BLaER1 (cell line): ENCODE measurements at regions not wholly inside any gene's neighbourhood (a gene's known extent, or its start where the extent isn't known, plus 50 kb on each side); places are given as distances from the start of the nearest gene placed in this dataset.
"Not testable (repeated sequence)": the region's sequence is repeated elsewhere in the genome, so short reads cannot be mapped to it uniquely, and the experiment has no call there.

Experiments
- H3K27ac ChIP-seq: shearing (Covaris generic); formaldehyde crosslinking; 2 replicates; pipeline ENCODE4 v1.8.1; 2022
- H3K27me3 ChIP-seq: shearing (Covaris generic); formaldehyde crosslinking; 2 replicates; pipeline ENCODE4 v1.8.1; 2022
- H3K36me3 ChIP-seq: shearing (Covaris generic); formaldehyde crosslinking; 2 replicates; pipeline ENCODE4 v1.8.1; 2022
- H3K4me1 ChIP-seq: shearing (Covaris generic); formaldehyde crosslinking; 2 replicates; pipeline ENCODE4 v1.8.1; 2022
- H3K4me2 ChIP-seq: shearing (Covaris generic); formaldehyde crosslinking; 2 replicates; pipeline ENCODE4 v1.8.1; 2022
- H3K4me3 ChIP-seq: shearing (Covaris generic); formaldehyde crosslinking; 2 replicates; pipeline ENCODE4 v1.8.1; 2022
- H3K9ac ChIP-seq: shearing (Covaris generic); formaldehyde crosslinking; 2 replicates; pipeline ENCODE4 v1.8.1; 2022
- H3K9me3 ChIP-seq: shearing (Covaris generic); formaldehyde crosslinking; 2 replicates; pipeline ENCODE4 v1.8.1; 2022
- H4K20me1 ChIP-seq: shearing (Covaris generic); formaldehyde crosslinking; 2 replicates; pipeline ENCODE4 v1.8.1; 2022
- Cebpa-rat ChIP-seq: shearing (Covaris generic); IDR thresholded peaks from 2 replicates; pipeline ENCODE4 v1.8.1; 2022

DNA sequence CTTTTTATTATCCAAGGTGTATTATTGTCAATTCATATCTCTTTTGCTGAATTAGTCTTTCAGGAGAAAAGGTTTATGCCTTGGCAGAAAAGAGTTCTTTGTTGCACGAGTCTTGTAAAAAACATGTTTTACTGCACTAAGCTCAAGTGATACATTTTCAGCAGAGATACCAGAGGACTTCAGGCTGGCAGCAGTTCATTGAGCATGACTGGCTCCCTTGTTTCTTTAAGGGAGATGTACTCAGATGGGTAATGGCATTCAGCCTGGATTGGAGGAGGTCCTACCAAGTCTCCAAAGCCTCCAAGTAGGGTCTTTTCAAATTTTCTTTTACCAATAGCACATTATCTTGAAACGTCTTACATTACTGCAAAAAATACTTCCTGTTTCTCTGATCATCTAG is 400.1 kb downstream of the NSUN3 start:
- H3K4me3 ChIP-seq: no peak overlapping the region
- no peaks in the 10 kb centered on the region for H3K36me3 ChIP-seq
- H3K4me2 ChIP-seq: no peak overlapping the region
- H3K4me1 ChIP-seq: 0 out of 2 replicates have a peak, but pooled peaks cover under 1% of the 10 kb centered on the region
- no peaks in the 10 kb centered on the region for H3K9me3 ChIP-seq
- no peak for TF ChIP-seq Cebpa-rat
- H3K9ac ChIP-seq: no peak overlapping the region
- no peaks in the 10 kb centered on the region for H3K27me3 ChIP-seq
- no peak overlapping the region for H3K27ac ChIP-seq
- H4K20me1 ChIP-seq: no peaks in the 10 kb centered on the region

DNA sequence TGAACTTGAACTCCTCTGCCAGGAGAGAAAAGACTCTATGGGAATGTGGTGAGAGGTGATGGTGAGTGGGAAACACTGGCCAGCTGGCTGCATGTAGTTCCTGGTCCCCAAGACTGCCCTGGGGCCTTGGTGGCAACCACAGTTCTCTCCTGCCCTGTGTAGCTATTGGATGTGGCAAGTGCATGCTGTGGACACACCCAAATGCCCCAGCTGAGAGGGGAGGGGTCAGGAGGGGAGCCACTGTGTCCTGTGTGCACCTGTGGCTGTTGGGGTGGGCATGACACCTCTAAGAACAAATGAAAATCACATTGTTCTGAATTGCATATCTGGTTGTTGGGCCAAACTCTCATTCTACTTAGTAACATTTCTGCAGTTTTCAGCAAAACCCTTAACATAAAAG is 409.6 kb downstream of the NSUN3 start:
- 0 out of 2 replicates have a peak, but pooled peaks cover 7% of the 10 kb centered on the region for H3K4me1 ChIP-seq
- H3K27ac ChIP-seq: no peak overlapping the region
- H3K4me3 ChIP-seq: no peak overlapping the region
- peaks cover 39% of the 10 kb centered on the region for H3K9me3 ChIP-seq
- H3K4me2 ChIP-seq: no peak overlapping the region
- H3K36me3 ChIP-seq: no peaks in the 10 kb centered on the region
- no peaks in the 10 kb centered on the region for H3K27me3 ChIP-seq
- no peaks in the 10 kb centered on the region for H4K20me1 ChIP-seq
- no peak for TF ChIP-seq Cebpa-rat
- H3K9ac ChIP-seq: no peak overlapping the region

DNA sequence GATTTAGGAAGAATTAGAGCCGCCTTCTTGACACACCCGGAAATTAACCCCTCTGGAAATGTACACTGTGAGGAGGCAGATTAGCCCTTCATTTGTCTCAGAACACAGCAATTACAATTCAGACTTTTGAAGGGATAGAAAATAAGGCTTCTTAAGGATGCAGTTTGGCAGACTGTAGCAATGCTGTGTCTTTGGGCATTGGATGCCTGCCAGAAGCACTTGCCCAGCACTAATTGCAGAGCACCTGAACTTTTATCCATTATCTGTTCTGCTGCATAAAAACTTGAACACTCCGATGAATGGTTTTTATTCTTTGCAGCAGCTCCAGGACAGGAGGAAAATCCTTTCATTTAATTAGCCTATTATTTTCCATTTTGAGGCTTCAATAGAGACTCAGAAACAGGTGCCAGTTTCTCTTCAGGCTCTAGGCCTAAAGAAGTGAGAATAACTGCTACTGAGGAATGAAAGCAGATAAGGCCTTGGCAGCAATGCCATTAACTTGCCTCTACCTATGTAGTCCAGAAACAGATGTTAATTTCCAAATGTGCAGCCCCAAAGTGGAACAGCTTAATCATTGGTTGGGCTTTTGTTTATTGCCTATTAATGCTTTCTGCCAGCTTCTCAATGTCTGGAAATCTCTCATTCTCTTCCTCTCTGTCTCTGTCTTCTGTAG is 418.5 kb downstream of the NSUN3 start:
- H3K27me3 ChIP-seq: no peaks in the 10 kb centered on the region
- no peak overlapping the region for H3K4me3 ChIP-seq
- H3K9me3 ChIP-seq: peaks cover 8% of the 10 kb centered on the region
- no peak overlapping the region for H3K27ac ChIP-seq
- H3K36me3 ChIP-seq: no peaks in the 10 kb centered on the region
- H3K4me1 ChIP-seq: no peaks in the 10 kb centered on the region
- H4K20me1 ChIP-seq: no peaks in the 10 kb centered on the region
- no peak overlapping the region for H3K9ac ChIP-seq
- no peak overlapping the region for H3K4me2 ChIP-seq
- no peak for TF ChIP-seq Cebpa-rat

DNA sequence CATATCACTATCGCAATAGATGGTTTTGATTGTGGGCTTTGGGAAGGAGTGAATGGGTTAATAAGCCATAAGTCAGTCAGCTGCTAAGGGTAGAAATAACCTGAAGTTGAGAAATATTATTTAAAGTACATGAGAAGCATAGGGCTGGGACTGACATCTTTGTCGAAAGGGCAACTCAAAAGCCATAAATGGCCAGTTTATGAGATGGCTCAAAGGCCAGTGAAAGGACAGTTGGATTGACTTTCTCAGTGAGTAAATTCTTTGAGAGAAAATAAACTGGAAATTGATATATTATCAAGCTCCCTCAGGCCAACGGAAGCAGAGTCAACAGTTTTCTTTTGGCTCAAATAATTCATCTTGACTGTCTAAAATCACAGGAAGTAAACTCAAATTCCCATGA is 419.8 kb downstream of the NSUN3 start:
- TF ChIP-seq Cebpa-rat: no peak
- no peaks in the 10 kb centered on the region for H3K27me3 ChIP-seq
- H3K27ac ChIP-seq: no peak overlapping the region
- H3K4me1 ChIP-seq: no peaks in the 10 kb centered on the region
- H4K20me1 ChIP-seq: no peaks in the 10 kb centered on the region
- no peaks in the 10 kb centered on the region for H3K9me3 ChIP-seq
- H3K4me3 ChIP-seq: no peak overlapping the region
- no peaks in the 10 kb centered on the region for H3K36me3 ChIP-seq
- no peak overlapping the region for H3K4me2 ChIP-seq
- H3K9ac ChIP-seq: no peak overlapping the region

DNA sequence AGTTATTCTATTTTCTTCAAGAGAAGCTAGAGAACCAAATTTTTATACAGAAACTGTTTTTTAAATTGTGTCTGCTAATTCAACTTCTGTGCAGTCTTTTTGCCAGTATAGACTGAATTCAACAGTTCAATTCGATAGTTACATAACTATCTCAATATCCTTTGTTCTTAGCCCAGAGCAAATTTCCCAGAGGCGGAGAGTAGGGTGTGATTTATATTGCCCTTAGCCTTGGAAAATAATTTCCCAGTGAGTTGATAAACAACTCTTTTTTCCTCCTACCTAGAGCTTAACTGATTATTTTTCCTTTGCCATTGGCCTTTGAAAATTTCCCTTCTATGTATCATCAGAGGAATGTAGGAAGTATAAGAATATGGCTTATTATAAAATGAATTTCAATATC is 420.5 kb downstream of the NSUN3 start:
- no peaks in the 10 kb centered on the region for H3K4me1 ChIP-seq
- no peaks in the 10 kb centered on the region for H3K9me3 ChIP-seq
- no peak overlapping the region for H3K9ac ChIP-seq
- H4K20me1 ChIP-seq: no peaks in the 10 kb centered on the region
- no peak overlapping the region for H3K27ac ChIP-seq
- H3K4me3 ChIP-seq: no peak overlapping the region
- no peak overlapping the region for H3K4me2 ChIP-seq
- no peak for TF ChIP-seq Cebpa-rat
- no peaks in the 10 kb centered on the region for H3K36me3 ChIP-seq
- no peaks in the 10 kb centered on the region for H3K27me3 ChIP-seq

DNA sequence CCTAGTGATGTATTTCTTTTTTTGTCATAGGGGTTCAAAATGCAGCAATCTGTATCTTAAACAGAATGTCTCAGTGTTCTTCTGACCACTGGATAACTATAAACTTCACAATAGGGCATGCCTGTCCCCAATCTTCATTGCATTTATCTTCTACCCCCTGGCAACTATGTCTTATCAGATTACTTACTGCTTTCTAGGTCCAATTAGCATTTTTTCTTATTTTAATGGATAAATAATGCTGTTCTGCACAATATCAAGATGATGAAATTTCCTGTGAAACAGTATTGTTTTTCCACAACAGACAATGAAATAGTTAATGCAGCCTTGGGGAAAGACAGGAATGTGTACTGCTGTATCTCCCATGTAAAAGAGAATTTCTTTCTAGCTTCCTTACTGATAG is 432.1 kb downstream of the NSUN3 start:
- TF ChIP-seq Cebpa-rat: no peak
- Histone ChIP-seq H3K4me1 (no peaks in the 10 kb centered on the region), H3K9me3 (no peaks in the 10 kb centered on the region), H4K20me1 (no peaks in the 10 kb centered on the region), H3K27ac (no peak overlapping the region), H3K4me3 (no peak overlapping the region), H3K9ac (no peak overlapping the region), H3K4me2 (no peak overlapping the region), H3K27me3 (no peaks in the 10 kb centered on the region), H3K36me3 (no peaks in the 10 kb centered on the region)

DNA sequence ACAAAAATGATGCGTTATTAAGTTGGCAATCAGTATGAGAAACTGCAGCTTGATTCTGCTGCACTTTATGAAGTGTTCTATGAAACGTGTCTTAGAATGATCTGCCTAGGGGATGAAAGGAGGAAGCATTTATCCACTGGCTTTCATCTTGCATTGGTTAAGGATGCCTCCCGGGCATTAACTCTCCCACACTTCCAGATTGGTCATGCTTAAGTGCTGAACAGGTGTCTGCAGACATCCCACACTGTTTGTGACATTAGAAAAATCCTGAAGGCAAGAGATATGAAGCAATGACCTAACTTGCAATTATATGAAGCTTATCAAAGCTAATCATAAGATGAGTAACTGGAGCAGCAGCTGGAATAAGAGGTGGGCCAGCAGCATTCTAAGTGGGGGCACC is 437.3 kb downstream of the NSUN3 start:
- Histone ChIP-seq H3K9me3 (peaks cover 12% of the 10 kb centered on the region), H3K4me1 (no peaks in the 10 kb centered on the region), H3K27ac (no peak overlapping the region), H3K9ac (no peak overlapping the region), H3K4me2 (no peak overlapping the region), H3K36me3 (no peaks in the 10 kb centered on the region), H4K20me1 (no peaks in the 10 kb centered on the region), H3K27me3 (no peaks in the 10 kb centered on the region; the same call in 1 of the 2 replicates), H3K4me3 (no peak overlapping the region)
- no peak for TF ChIP-seq Cebpa-rat

DNA sequence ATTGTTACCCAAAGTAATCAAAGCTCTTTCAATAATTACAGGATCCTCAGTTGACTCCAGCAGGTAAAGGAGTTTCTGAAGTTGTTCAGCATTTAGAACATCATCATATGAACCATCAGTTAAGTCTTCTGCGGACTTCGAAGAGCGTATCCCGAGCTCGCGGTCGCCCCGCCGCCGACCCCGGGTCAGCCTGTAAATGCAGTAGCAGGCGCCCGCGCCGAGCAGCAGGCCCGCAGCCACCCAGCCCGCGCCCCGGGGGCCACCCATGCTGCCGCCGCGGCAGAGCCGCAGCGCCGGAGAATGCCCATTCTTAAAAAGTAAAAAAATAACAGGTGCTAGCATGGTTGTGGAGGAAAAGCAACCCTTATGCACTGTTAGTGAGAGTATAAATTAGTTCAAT is 444.5 kb downstream of the NSUN3 start:
- H3K36me3 ChIP-seq, H3K4me2 ChIP-seq, H3K4me1 ChIP-seq, H3K4me3 ChIP-seq, H4K20me1 ChIP-seq, H3K27me3 ChIP-seq, H3K27ac ChIP-seq, H3K9ac ChIP-seq: not testable (repeated sequence)
- peaks cover 12% of the 10 kb centered on the region for H3K9me3 ChIP-seq

DNA sequence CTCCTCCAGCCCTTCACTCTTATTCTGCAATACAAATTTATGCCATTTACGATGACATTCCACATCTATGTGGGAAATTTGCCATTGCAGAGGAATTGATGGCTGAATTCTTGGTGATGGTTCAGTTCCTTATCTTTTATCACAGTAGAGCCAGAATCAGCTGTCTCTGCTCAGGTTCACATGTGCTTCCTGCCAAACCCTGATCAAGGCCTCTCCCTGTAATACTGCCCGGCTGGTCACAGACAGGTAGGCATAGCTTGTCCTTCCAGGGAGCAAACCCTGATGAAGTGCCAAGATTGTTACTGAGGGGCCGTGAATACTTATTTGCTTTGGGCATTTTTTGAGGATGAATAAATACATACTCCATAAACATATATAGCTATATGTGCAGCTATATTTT is 450.0 kb downstream of the NSUN3 start:
- Histone ChIP-seq H4K20me1 (no peaks in the 10 kb centered on the region), H3K36me3 (no peaks in the 10 kb centered on the region), H3K4me2 (no peak overlapping the region), H3K4me1 (peaks cover 12% of the 10 kb centered on the region), H3K27ac (no peak overlapping the region), H3K27me3 (no peaks in the 10 kb centered on the region), H3K9ac (no peak overlapping the region), H3K4me3 (no peak overlapping the region), H3K9me3 (no peaks in the 10 kb centered on the region)
- no peak for TF ChIP-seq Cebpa-rat

DNA sequence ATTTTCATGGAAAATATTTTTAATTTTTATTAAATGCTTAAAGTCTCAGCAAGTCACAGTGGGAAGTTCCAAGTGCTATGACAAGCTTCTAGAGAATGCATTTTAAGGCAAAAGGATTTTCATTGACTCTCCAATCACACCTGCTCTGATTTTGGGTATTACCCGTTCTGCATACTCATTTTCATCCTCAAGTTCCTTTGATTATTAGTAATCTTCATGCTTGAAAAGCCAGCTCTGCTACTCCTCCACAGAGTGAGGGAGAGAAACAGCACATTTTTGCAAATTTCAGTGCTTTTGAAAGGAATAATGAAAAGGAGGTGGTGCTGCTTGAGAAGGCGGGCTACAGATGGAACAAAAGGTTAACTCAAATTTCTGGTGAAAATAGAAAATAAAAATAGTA is 450.7 kb downstream of the NSUN3 start:
- no peak for TF ChIP-seq Cebpa-rat

DNA sequence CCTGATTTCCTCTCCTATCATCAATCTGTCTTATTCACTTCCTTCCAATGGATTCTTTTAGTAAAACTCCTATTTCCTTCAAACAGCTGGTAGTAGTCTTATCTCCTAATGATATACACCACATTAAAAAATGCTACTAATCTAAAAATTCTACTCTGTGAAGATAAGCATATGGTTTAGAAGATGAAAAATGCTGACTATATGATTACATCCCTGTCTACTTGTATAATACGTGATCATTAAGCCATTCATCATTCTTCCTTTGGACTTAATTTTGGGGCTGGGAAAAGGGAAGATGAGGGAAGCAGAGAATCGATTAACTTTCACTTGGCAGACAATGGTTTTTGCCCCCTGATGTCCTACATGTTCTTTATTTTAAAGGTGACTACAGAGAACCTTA is 453.1 kb downstream of the NSUN3 start:
- Histone ChIP-seq H3K9ac (no peak overlapping the region), H4K20me1 (no peaks in the 10 kb centered on the region), H3K27me3 (no peaks in the 10 kb centered on the region), H3K4me3 (no peak overlapping the region), H3K4me2 (no peak overlapping the region), H3K9me3 (no peaks in the 10 kb centered on the region), H3K36me3 (no peaks in the 10 kb centered on the region), H3K4me1 (peaks cover 15% of the 10 kb centered on the region), H3K27ac (no peak overlapping the region)
- no peak for TF ChIP-seq Cebpa-rat

More for the DNA sequence above, 450.7 kb downstream of the NSUN3 start:
- Histone ChIP-seq H3K27me3 (no peaks in the 10 kb centered on the region), H3K27ac (no peak overlapping the region), H3K4me2 (no peak overlapping the region), H3K36me3 (no peaks in the 10 kb centered on the region), H4K20me1 (no peaks in the 10 kb centered on the region), H3K9ac (no peak overlapping the region), H3K4me3 (no peak overlapping the region), H3K9me3 (no peaks in the 10 kb centered on the region), H3K4me1 (peaks cover 15% of the 10 kb centered on the region)
